HUES48 (cell line): ENCODE measurements at regions not wholly inside any gene's neighbourhood (a gene's known extent, or its start where the extent isn't known, plus 50 kb on each side); places are given as distances from the start of the nearest gene placed in this dataset.
A peak's percentile ranks its signal among the peaks of the same experiment; 100 is the strongest.

Experiments
- H3K27ac ChIP-seq: one replicate; pipeline ENCODE4 v1.7.0; 2013; ENCODE audit warnings: low read depth, low read length, inconsistent platforms
- H3K27me3 ChIP-seq: 2 replicates; pipeline ENCODE4 v1.6.1; 2013; ENCODE audit warnings: mild to moderate bottlenecking, low read length; ENCODE audit not compliant: control insufficient read depth, insufficient read depth
- H3K36me3 ChIP-seq: 2 replicates; pipeline ENCODE4 v1.6.1; 2013; ENCODE audit warnings: low read length; ENCODE audit not compliant: control insufficient read depth, insufficient read depth
- H3K4me1 ChIP-seq: 2 replicates; pipeline ENCODE4 v1.6.1; 2013; ENCODE audit warnings: mild to moderate bottlenecking, low read length; ENCODE audit not compliant: control insufficient read depth, insufficient read depth
- H3K4me3 ChIP-seq: 2 replicates; pipeline ENCODE4 v1.5.1; 2013; ENCODE audit warnings: mild to moderate bottlenecking, low read depth, low read length
- H3K9ac ChIP-seq: 2 replicates; pipeline ENCODE4 v1.6.1; 2013; ENCODE audit warnings: mild to moderate bottlenecking, low read depth, low read length, moderate library complexity
- H3K9me3 ChIP-seq: 2 replicates; pipeline ENCODE4 v1.6.1; 2013; ENCODE audit warnings: low read length; ENCODE audit not compliant: control insufficient read depth, insufficient read depth

GRCh38 chr13:97858161-97858560, 95.3 kb upstream of the IPO5 start:
- H3K9ac ChIP-seq, result no peak overlapping the region
- no peaks in the 10 kb centered on the region for H3K36me3 ChIP-seq
- no peak overlapping the region for H3K27ac ChIP-seq
- H3K4me3 ChIP-seq, result no peak overlapping the region
- H3K27me3 ChIP-seq, result no peaks in the 10 kb centered on the region
- peaks cover 6% of the 10 kb centered on the region for H3K4me1 ChIP-seq
- no peaks in the 10 kb centered on the region for H3K9me3 ChIP-seq

DNA sequence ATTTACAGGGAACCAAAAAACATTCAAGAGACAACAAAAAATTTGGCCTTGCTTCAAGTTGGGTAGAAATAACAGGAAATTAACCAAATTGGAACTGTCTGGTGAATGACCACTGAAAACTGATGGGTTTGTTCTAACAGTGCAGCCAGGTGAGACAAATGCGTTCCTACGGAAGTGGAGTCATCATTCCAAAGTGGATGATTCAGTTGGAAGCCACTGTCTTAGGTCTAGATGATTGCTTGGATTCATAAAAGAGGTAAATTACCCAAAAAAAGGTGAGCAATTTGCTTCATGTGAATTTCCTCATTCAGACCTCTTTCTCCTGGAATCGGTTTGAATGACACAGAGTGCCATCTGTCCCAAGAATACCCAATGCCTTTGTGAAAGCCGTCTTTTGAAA, 87.1 kb upstream of the IPO5 start:
- no peaks in the 10 kb centered on the region for H3K4me1 ChIP-seq
- no peak overlapping the region for H3K27ac ChIP-seq
- H3K27me3 ChIP-seq, result no peaks in the 10 kb centered on the region
- no peak overlapping the region for H3K4me3 ChIP-seq
- no peaks in the 10 kb centered on the region for H3K9me3 ChIP-seq
- H3K9ac ChIP-seq, result no peak overlapping the region
- H3K36me3 ChIP-seq, result no peaks in the 10 kb centered on the region

DNA sequence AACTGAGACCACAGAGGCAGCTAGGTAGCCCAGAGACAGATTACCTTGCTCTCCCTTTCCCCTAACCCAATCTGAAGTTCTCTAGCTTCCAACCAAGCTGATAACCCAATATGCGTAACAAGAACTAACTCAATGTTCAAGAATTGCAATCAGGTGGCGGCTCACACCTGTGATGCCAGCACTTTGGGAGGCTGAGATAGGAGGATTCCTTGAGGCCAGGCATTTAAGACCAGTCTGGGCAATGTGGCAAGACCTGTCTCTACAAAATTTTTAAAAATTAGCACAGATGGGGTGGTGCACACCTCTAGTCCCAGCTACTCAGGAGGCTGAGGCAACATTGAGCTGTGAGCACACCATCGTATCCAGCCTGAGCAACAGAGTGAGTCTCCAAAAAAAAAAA, 86.7 kb upstream of the IPO5 start:
- H3K4me3 ChIP-seq, result no peak overlapping the region
- H3K27ac ChIP-seq, result no peak overlapping the region
- no peaks in the 10 kb centered on the region for H3K4me1 ChIP-seq
- H3K36me3 ChIP-seq, result no peaks in the 10 kb centered on the region
- H3K9ac ChIP-seq, result no peak overlapping the region
- no peaks in the 10 kb centered on the region for H3K27me3 ChIP-seq
- no peaks in the 10 kb centered on the region for H3K9me3 ChIP-seq

DNA sequence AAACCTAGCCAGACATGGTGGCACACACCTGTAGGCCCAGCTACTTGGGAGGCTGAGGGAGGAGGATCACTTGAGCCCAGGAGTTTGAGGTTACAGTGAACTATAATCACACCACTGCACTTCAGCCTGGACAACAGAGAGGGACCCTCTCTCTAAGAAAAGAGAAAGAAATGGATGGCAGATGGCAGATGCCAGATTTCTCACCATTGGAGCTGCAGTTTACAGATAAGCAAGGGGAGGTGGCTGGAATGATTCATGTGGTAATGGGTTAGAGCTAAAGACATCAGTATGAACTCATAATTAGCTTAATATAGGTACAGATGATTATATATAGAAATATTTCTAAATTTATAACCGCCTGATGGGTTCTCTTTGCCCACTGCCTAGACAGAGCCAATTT, 80.1 kb upstream of the IPO5 start:
- Histone ChIP-seq H3K9ac (no peak overlapping the region), H3K4me1 (peaks cover 13% of the 10 kb centered on the region), H3K36me3 (no peaks in the 10 kb centered on the region), H3K9me3 (no peaks in the 10 kb centered on the region), H3K27ac (no peak overlapping the region), H3K27me3 (no peaks in the 10 kb centered on the region), H3K4me3 (no peak overlapping the region)

- no peak overlapping the region for H3K27ac ChIP-seq
- no peaks in the 10 kb centered on the region for H3K9me3 ChIP-seq
- H3K4me3 ChIP-seq, result peak overlapping the region; percentile 25; the same call in 1 of the 2 replicates
- no peaks in the 10 kb centered on the region for H3K36me3 ChIP-seq
- peaks cover 22% of the 10 kb centered on the region for H3K4me1 ChIP-seq
- H3K27me3 ChIP-seq, result no peaks in the 10 kb centered on the region
- H3K9ac ChIP-seq, result no peak overlapping the region; the same call in 1 of the 2 replicates
These were observed 78.3 kb upstream of the IPO5 start for GRCh38 chr13:97875218-97875617.

- H3K9ac ChIP-seq, result no peak overlapping the region
- peaks cover 22% of the 10 kb centered on the region for H3K4me1 ChIP-seq
- no peaks in the 10 kb centered on the region for H3K27me3 ChIP-seq
- no peak overlapping the region for H3K27ac ChIP-seq
- H3K9me3 ChIP-seq, result no peaks in the 10 kb centered on the region
- H3K36me3 ChIP-seq, result no peaks in the 10 kb centered on the region
- H3K4me3 ChIP-seq, result no peak overlapping the region
These were observed 77.6 kb upstream of the IPO5 start for GRCh38 chr13:97875911-97876310.

DNA sequence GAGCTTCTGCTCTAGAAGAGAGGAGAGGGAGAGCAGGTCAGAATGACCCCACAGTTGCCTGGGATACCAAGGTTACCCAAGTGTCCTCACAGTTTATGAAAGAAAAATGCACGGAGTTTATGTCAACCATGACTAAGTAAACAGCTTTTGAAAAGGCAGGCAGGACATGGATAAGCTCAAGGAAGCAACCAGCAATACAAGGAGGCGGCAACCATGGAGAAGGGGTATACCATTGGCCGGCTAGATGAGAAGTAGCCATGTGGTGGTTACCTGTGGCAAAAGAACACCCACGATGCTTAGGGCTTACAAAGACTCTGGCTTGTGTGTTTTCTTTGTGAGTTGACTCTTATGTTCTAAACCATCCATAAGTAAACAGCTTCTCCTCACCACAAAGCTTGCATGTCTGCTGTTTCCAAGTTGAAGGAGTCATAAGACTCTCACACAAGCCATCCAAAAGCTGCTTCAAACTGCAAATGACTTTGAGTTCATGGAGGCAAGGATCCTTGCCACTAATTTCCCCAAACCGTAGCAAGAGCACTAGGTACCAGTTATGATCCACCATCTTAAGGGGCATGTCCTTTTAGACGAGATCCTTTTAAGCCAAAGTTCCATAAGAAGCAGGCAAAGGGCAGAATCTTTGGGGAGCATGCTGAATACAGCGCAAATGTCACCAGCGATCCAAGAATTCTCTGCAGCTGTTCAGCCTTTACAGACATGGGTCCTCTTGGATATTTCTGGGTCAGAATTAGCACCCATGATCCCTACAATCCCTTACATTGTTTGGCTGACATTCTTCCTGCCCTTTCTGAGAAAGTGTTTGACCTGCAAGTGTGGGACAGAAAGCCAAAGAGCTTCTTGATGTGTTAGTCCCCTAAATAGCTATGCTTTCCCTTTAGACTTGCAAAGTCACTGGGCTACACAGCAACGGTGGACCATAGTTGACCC, 74.8 kb upstream of the IPO5 start:
- Histone ChIP-seq H3K9me3 (no peaks in the 10 kb centered on the region), H3K4me3 (no peak overlapping the region), H3K36me3 (no peaks in the 10 kb centered on the region), H3K27me3 (no peaks in the 10 kb centered on the region), H3K27ac (no peak overlapping the region), H3K4me1 (peaks cover 22% of the 10 kb centered on the region), H3K9ac (no peak overlapping the region)

GRCh38 chr13:97879646-97880310, 73.7 kb upstream of the IPO5 start:
- peaks cover 17% of the 10 kb centered on the region for H3K4me1 ChIP-seq
- no peak overlapping the region for H3K27ac ChIP-seq
- no peaks in the 10 kb centered on the region for H3K9me3 ChIP-seq
- no peaks in the 10 kb centered on the region for H3K36me3 ChIP-seq
- no peaks in the 10 kb centered on the region for H3K27me3 ChIP-seq
- no peak overlapping the region for H3K4me3 ChIP-seq
- H3K9ac ChIP-seq, result no peak overlapping the region

- Histone ChIP-seq H3K4me3 (no peak overlapping the region), H3K9ac (no peak overlapping the region), H3K4me1 (peaks cover 13% of the 10 kb centered on the region), H3K27me3 (no peaks in the 10 kb centered on the region), H3K27ac (no peak overlapping the region), H3K9me3 (no peaks in the 10 kb centered on the region), H3K36me3 (no peaks in the 10 kb centered on the region)
These were observed 73.2 kb upstream of the IPO5 start for GRCh38 chr13:97880311-97880675.

GRCh38 chr13:97881556-97881955, 71.9 kb upstream of the IPO5 start:
- H3K9ac ChIP-seq, result no peak overlapping the region
- no peaks in the 10 kb centered on the region for H3K36me3 ChIP-seq
- no peaks in the 10 kb centered on the region for H3K27me3 ChIP-seq
- H3K4me1 ChIP-seq, result peaks cover 9% of the 10 kb centered on the region
- H3K4me3 ChIP-seq, result no peak overlapping the region
- no peak overlapping the region for H3K27ac ChIP-seq
- H3K9me3 ChIP-seq, result no peaks in the 10 kb centered on the region

- no peaks in the 10 kb centered on the region for H3K9me3 ChIP-seq
- H3K4me3 ChIP-seq, result no peak overlapping the region
- no peak overlapping the region for H3K27ac ChIP-seq
- H3K9ac ChIP-seq, result no peak overlapping the region
- peaks cover 9% of the 10 kb centered on the region for H3K4me1 ChIP-seq
- H3K36me3 ChIP-seq, result no peaks in the 10 kb centered on the region
- no peaks in the 10 kb centered on the region for H3K27me3 ChIP-seq
These were observed 70.1 kb upstream of the IPO5 start for GRCh38 chr13:97883396-97883795.
